ENCODE measurements at regions not wholly inside any gene's neighbourhood (a gene's known extent, or its start where the extent isn't known, plus 50 kb on each side); places are given as distances from the start of the nearest gene placed in this dataset.

DNA sequence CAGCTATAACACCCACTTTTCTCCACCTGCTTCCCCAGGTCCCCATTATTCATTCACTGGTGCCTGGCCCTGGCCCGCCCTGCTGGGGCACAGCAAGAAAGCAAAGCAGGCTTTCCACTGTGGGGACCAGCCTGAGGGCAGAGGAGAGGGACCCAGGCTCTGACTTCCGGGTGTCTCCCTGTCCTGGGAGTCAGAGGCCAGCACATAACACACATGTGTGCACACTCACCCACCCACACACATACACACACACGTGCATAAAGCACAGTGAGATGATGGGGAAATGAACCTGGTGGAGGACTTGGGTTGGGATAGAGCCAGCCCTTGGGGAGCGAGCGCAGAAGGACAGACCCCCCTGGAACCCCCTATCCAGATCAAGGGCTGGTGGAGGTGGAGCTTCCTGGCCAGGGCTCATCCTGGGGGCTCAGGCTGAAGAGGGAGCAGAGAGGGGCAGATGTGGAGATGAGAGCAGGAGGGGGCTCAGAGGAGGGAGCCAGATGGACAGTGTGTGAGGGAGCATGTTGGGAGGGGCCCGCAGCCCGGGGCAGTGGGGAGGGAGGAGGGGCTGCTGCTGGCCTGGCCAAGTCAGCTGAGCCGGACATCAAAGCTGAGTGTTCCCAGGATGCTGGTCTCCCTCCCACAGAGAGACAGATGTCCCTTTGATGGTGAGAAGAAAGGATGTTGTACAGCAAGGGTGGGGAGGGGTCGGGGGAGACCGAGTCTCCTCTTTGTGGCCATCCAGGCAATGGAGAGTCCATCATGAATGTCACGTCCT lies 78.2 kb downstream of the LINGO1 start:
- Histone ChIP-seq H3K4me1 (ENCODE audit: low read length) (no peaks in the 10 kb centered on the region), H2AFZ (ENCODE audit: low read depth, low read length) (peak overlapping the region; percentile 25; the same call in 1 of the 2 replicates), H3K4me3 (ENCODE audit: low read length) (no peak overlapping the region), H3K9me3 (ENCODE audit: insufficient read depth, low read length) (no peaks in the 10 kb centered on the region), H3K79me2 (ENCODE audit: low read length) (no peaks in the 10 kb centered on the region), H3K9ac (ENCODE audit: low read length) (no peak overlapping the region), H3K27me3 (ENCODE audit: low read depth, low read length) (no peaks in the 10 kb centered on the region), H3K27ac (ENCODE audit: low read length) (no peak overlapping the region), H3K36me3 (replicated peaks; ENCODE audit: low read depth, low read length) (no peaks in the 10 kb centered on the region), H3K4me2 (ENCODE audit: low read length) (no peak overlapping the region), H4K20me1 (ENCODE audit: insufficient read depth, low read length) (no peaks in the 10 kb centered on the region)
- TF ChIP-seq, protein P1, sequence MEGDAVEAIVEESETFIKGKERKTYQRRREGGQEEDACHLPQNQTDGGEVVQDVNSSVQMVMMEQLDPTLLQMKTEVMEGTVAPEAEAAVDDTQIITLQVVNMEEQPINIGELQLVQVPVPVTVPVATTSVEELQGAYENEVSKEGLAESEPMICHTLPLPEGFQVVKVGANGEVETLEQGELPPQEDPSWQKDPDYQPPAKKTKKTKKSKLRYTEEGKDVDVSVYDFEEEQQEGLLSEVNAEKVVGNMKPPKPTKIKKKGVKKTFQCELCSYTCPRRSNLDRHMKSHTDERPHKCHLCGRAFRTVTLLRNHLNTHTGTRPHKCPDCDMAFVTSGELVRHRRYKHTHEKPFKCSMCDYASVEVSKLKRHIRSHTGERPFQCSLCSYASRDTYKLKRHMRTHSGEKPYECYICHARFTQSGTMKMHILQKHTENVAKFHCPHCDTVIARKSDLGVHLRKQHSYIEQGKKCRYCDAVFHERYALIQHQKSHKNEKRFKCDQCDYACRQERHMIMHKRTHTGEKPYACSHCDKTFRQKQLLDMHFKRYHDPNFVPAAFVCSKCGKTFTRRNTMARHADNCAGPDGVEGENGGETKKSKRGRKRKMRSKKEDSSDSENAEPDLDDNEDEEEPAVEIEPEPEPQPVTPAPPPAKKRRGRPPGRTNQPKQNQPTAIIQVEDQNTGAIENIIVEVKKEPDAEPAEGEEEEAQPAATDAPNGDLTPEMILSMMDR (IDR thresholded peaks at IDR 0.05; ENCODE audit: low read depth, low read length), result no peak
- TF ChIP-seq EZH2phosphoT487 (IDR thresholded peaks at IDR 0.05; ENCODE audit: low read depth), result no peak

DNA sequence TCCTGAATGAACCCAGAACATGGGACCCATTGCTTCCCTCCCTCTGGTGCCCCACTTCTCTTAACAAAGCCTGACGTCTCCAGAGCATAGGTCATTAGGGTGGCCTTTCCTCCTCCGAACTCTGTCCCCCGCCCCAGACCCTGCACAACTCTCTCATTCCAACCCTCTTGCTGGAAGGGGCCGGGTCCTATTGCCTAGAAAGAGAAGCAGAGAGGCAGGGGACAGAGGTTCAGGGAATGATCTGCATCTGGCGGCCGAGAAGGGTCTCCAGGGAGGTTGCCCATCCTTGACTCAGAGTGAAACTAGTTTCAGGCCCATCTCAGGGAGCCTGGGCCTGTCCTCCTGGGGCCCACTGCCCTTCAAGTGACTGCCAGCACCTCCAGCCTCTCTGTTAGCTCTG lies 79.0 kb downstream of the LINGO1 start:
- no peak overlapping the region for H3K4me2 ChIP-seq (ENCODE audit: low read length)
- no peak overlapping the region for H3K4me3 ChIP-seq (ENCODE audit: low read length)
- TF ChIP-seq, protein P1 (IDR thresholded peaks at IDR 0.05; ENCODE audit: low read depth, low read length), result no peak
- TF ChIP-seq EZH2phosphoT487 (IDR thresholded peaks at IDR 0.05; ENCODE audit: low read depth), result no peak

DNA sequence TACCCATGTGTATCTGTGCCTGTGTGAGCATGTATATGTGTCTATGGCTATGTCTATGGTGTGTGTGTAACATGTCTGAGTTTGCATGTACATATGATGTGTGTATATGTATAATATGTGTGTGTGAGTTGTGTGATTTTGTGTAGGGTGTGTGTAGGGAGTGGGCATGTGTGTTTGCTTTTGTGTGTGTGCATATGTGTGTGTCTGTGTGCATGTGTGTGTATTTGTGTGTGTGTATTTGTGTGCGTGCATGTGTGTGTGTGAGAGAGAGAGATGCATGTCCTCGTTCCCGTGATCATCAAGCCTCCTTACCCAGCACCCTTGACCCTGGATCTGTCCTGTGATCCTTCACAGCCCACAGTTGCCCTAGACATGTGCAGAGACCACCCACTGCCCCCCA lies 79.5 kb downstream of the LINGO1 start:
- Histone ChIP-seq H3K27ac (ENCODE audit: low read length) (no peak overlapping the region), H3K27me3 (ENCODE audit: low read depth, low read length) (no peaks in the 10 kb centered on the region), H3K4me1 (ENCODE audit: low read length) (no peaks in the 10 kb centered on the region), H3K4me3 (ENCODE audit: low read length) (no peak overlapping the region), H3K79me2 (ENCODE audit: low read length) (no peaks in the 10 kb centered on the region), H3K9me3 (ENCODE audit: insufficient read depth, low read length) (no peaks in the 10 kb centered on the region), H3K36me3 (replicated peaks; ENCODE audit: low read depth, low read length) (no peaks in the 10 kb centered on the region), H4K20me1 (ENCODE audit: insufficient read depth, low read length) (no peaks in the 10 kb centered on the region), H3K9ac (ENCODE audit: low read length) (no peak overlapping the region), H3K4me2 (ENCODE audit: low read length) (no peak overlapping the region), H2AFZ (ENCODE audit: low read depth, low read length) (no peak overlapping the region)
- TF ChIP-seq, protein P1 (IDR thresholded peaks at IDR 0.05; ENCODE audit: low read depth, low read length), result no peak

More for the DNA sequence above, 79.0 kb downstream of the LINGO1 start:
- H3K4me1 ChIP-seq (ENCODE audit: low read length), result no peaks in the 10 kb centered on the region
- no peaks in the 10 kb centered on the region for H3K9me3 ChIP-seq (ENCODE audit: insufficient read depth, low read length)
- no peaks in the 10 kb centered on the region for H3K27me3 ChIP-seq (ENCODE audit: low read depth, low read length)
- no peaks in the 10 kb centered on the region for H4K20me1 ChIP-seq (ENCODE audit: insufficient read depth, low read length)
- H3K9ac ChIP-seq (ENCODE audit: low read length), result no peak overlapping the region
- no peaks in the 10 kb centered on the region for H3K79me2 ChIP-seq (ENCODE audit: low read length)
- no peaks in the 10 kb centered on the region for H3K36me3 ChIP-seq (replicated peaks; ENCODE audit: low read depth, low read length)
- no peak overlapping the region for H3K27ac ChIP-seq (ENCODE audit: low read length)
- H2AFZ ChIP-seq (ENCODE audit: low read depth, low read length), result 0 out of 2 replicates have a peak overlapping the region, but pooled peaks have one; percentile 25

DNA sequence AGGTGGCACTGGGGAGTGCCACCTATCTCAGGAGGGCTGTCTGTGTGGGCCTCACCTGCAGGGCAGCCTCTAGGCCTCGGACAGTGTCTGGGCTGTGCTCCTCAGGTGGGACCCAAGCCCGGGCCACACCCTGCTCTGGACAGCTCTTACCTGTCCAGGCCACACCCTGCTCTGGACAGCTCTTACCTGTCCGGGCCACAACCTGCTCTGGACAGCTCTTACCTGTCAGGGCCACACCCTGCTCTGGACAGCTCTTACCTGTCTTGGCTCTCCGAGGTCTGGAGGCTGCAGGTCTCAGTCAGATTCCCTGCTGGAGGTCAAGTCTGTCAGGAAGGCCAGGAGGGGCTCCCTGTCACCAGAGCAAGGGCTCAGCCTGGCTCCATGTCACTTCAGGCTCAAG lies 80.6 kb downstream of the LINGO1 start:
- TF ChIP-seq EZH2phosphoT487 (IDR thresholded peaks at IDR 0.05; ENCODE audit: low read depth), result no peak
- TF ChIP-seq, protein P1 (IDR thresholded peaks at IDR 0.05; ENCODE audit: low read depth, low read length), result no peak
- Histone ChIP-seq H3K27me3 (ENCODE audit: low read depth, low read length) (0 out of 2 replicates have a peak, but pooled peaks cover 1% of the 10 kb centered on the region), H3K4me1 (ENCODE audit: low read length) (no peaks in the 10 kb centered on the region), H3K27ac (ENCODE audit: low read length) (no peak overlapping the region), H4K20me1 (ENCODE audit: insufficient read depth, low read length) (no peaks in the 10 kb centered on the region), H3K9me3 (ENCODE audit: insufficient read depth, low read length) (no peaks in the 10 kb centered on the region), H3K4me3 (ENCODE audit: low read length) (no peak overlapping the region), H3K4me2 (ENCODE audit: low read length) (no peak overlapping the region), H3K79me2 (ENCODE audit: low read length) (no peaks in the 10 kb centered on the region), H2AFZ (ENCODE audit: low read depth, low read length) (no peak overlapping the region), H3K36me3 (replicated peaks; ENCODE audit: low read depth, low read length) (no peaks in the 10 kb centered on the region), H3K9ac (ENCODE audit: low read length) (no peak overlapping the region)
